ENCODE measurements at regions not wholly inside any gene's neighbourhood (a gene's known extent, or its start where the extent isn't known, plus 50 kb on each side); places are given as distances from the start of the nearest gene placed in this dataset.

GRCh38 chr9:2987679-2988078 lies 143.8 kb upstream of the PUM3 start:
- H3K36me3 ChIP-seq, result no peaks in the 10 kb centered on the region
- no peak overlapping the region for H3K27ac ChIP-seq
- H3K9me3 ChIP-seq, result no peaks in the 10 kb centered on the region
- peaks cover 0 to 6% (median 0%) of the 10 kb centered on the region in 9 donors for H3K27me3 ChIP-seq
- no peak for TF ChIP-seq POLR2A (IDR thresholded peaks at IDR 0.05)
- TF ChIP-seq, protein P1, sequence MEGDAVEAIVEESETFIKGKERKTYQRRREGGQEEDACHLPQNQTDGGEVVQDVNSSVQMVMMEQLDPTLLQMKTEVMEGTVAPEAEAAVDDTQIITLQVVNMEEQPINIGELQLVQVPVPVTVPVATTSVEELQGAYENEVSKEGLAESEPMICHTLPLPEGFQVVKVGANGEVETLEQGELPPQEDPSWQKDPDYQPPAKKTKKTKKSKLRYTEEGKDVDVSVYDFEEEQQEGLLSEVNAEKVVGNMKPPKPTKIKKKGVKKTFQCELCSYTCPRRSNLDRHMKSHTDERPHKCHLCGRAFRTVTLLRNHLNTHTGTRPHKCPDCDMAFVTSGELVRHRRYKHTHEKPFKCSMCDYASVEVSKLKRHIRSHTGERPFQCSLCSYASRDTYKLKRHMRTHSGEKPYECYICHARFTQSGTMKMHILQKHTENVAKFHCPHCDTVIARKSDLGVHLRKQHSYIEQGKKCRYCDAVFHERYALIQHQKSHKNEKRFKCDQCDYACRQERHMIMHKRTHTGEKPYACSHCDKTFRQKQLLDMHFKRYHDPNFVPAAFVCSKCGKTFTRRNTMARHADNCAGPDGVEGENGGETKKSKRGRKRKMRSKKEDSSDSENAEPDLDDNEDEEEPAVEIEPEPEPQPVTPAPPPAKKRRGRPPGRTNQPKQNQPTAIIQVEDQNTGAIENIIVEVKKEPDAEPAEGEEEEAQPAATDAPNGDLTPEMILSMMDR (IDR thresholded peaks at IDR 0.05), result no peak
- DNase-seq, result no peak
- WGBS, 4 donors, result 52 to 67% (median 57%) methylated on average over 7 of the region's 7 CpGs
- ATAC-seq, result no peak
- intact Hi-C loops (cut with DNase I), result no loop called here
- no peak overlapping the region for H3K4me3 ChIP-seq
- no peaks in the 10 kb centered on the region for H3K4me1 ChIP-seq

DNA sequence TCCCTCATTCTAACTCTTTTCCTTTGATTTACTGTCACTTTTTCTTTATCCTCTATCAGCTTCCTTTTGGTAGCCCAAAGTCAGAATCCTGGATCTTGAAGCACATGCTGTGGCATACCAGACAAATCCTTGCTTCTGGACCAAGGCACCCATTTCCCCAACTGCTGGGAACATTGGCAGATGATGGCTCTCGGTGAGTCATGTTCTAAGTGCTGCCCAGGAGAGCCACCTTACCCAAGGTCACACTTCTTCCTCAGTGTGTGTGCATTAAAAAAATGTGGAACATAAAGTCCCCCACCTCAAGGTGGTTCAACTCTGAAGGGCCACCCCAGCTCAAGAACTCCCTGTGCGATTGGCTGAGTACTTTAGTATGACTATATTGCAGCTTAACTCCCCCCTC lies 141.4 kb upstream of the PUM3 start:
- no peaks in the 10 kb centered on the region for H3K9me3 ChIP-seq
- TF ChIP-seq, protein P1 (IDR thresholded peaks at IDR 0.05), result no peak
- TF ChIP-seq POLR2A (IDR thresholded peaks at IDR 0.05), result no peak
- WGBS, 4 donors, result 80 to 92% (median 87%) methylated on average over 2 of the region's 2 CpGs
- H3K27ac ChIP-seq, result no peak overlapping the region
- DNase-seq (no peak), ATAC-seq (no peak)
- H3K36me3 ChIP-seq, result no peaks in the 10 kb centered on the region
- H3K27me3 ChIP-seq, result peaks cover 0 to 6% (median 0%) of the 10 kb centered on the region in 9 donors
- no peaks in the 10 kb centered on the region for H3K4me1 ChIP-seq
- no peak overlapping the region for H3K4me3 ChIP-seq
- intact Hi-C loops (cut with DNase I), result no loop called here

GRCh38 chr9:2984491-2984890 lies 140.6 kb upstream of the PUM3 start:
- intact Hi-C loops (cut with DNase I), result no loop called here
- Histone ChIP-seq H3K9me3 (no peaks in the 10 kb centered on the region), H3K27ac (no peak overlapping the region), H3K4me3 (no peak overlapping the region), H3K4me1 (no peaks in the 10 kb centered on the region), H3K36me3 (no peaks in the 10 kb centered on the region), H3K27me3 (peaks cover 0 to 6% (median 0%) of the 10 kb centered on the region in 9 donors)
- TF ChIP-seq, protein P1 (IDR thresholded peaks at IDR 0.05), result no peak
- TF ChIP-seq POLR2A (IDR thresholded peaks at IDR 0.05), result no peak
- DNase-seq (no peak), ATAC-seq (no peak)

DNA sequence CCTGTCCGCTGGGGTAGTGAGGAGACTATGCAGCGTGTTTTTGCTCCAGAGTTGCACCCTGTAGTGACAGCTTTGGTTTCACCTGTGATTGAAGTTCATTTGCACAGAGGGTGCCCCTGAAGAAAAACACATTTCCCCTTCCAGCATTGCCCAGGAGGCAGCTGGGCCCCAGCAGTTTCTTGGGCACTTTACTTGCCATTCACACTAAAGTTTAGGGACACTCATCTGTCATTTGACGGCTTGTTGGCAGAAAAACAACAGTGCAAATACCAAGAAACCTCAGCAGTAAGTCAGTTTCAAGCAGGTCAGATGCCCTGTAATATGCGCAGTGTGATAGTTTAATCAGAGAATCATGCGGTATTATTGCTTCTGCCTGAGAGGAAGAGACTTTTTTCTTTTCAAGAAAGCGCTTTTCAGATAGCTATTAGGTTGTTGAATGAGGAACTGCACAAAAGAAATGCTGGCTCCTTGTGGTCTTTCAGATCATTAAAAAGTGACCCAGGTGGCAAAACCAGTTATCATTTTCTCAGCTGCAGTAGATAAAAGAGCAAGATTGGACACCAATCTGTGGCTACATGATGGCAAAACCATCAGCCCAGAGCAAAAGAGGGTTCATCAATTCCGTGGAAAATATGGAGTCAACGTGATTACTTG lies 136.2 kb upstream of the PUM3 start:
- 77 to 81% (median 78%) methylated on average over 8 of the region's 8 CpGs for WGBS, 4 donors
- no peak for ATAC-seq
- H3K27me3 ChIP-seq, result no peaks in the 10 kb centered on the region
- H3K9me3 ChIP-seq, result no peaks in the 10 kb centered on the region
- H3K4me1 ChIP-seq, result no peaks in the 10 kb centered on the region
- intact Hi-C loops (cut with DNase I), result no loop called here
- no peak overlapping the region for H3K4me3 ChIP-seq
- no peaks in the 10 kb centered on the region for H3K36me3 ChIP-seq
- no peak for TF ChIP-seq POLR2A (IDR thresholded peaks at IDR 0.05)
- TF ChIP-seq, protein P1 (IDR thresholded peaks at IDR 0.05), result no peak
- no peak for DNase-seq
- H3K27ac ChIP-seq, result no peak overlapping the region

Measured in heart left ventricle (tissue), 16 donors.